Esophagus (tissue), 2 donors: ENCODE measurements at regions not wholly inside any gene's neighbourhood (a gene's known extent, or its start where the extent isn't known, plus 50 kb on each side); places are given as distances from the start of the nearest gene placed in this dataset.

Experiments
- H3K27ac ChIP-seq, 2 donors: one replicate each; pipeline ENCODE4 v1.5.1; 2013; ENCODE audit warnings: low read depth in 2 of 2, mild to moderate bottlenecking in 2 of 2, inconsistent platforms in 1 of 2, low read length in 1 of 2, moderate library complexity in 1 of 2
- H3K27me3 ChIP-seq, 2 donors: one replicate each; pipeline ENCODE4 v1.6.1; 2013; ENCODE audit warnings: low read length in 2 of 2, control low read depth in 1 of 2, mild to moderate bottlenecking in 1 of 2; ENCODE audit not compliant: insufficient read depth in 2 of 2, control insufficient read depth in 1 of 2
- H3K36me3 ChIP-seq, 2 donors: one replicate each; pipeline ENCODE4 v1.6.1; 2013; ENCODE audit warnings: low read length in 1 of 2; ENCODE audit not compliant: control insufficient read depth in 2 of 2, insufficient read depth in 2 of 2
- H3K4me1 ChIP-seq, 2 donors: one replicate each; pipeline ENCODE4 v1.6.1; 2013; ENCODE audit warnings: low read length in 1 of 2; ENCODE audit not compliant: control insufficient read depth in 2 of 2, insufficient read depth in 2 of 2
- H3K4me3 ChIP-seq, 2 donors: one replicate each; pipeline ENCODE4 v1.5.1; 2013; ENCODE audit warnings: low read length in 2 of 2, mild to moderate bottlenecking in 2 of 2, low read depth in 1 of 2, moderate library complexity in 1 of 2
- H3K9me3 ChIP-seq, 2 donors: one replicate each; pipeline ENCODE4 v1.6.1; 2013; ENCODE audit warnings: mild to moderate bottlenecking in 2 of 2, low read depth in 1 of 2, low read length in 1 of 2, moderate library complexity in 1 of 2; ENCODE audit not compliant: control insufficient read depth in 2 of 2, insufficient read depth in 1 of 2
- WGBS, 2 donors: extraction: QIAGEN DNeasy Blood & Tissue Kit; methylation state at CpG; one replicate each; pipeline ENCODE4 v1.1.7; 2013; 5-methylcytosine and 5-hydroxymethylcytosine counted together
- donor health status: healthy with polysubstance abuse.
- donor health status: Bipolar disorder and iron deficiency.

- 1% methylated on average over 61 to 68 of the region's 68 CpGs for WGBS, 2 donors
Observed at GRCh38 chr1:218164111-218164929, 120.8 kb upstream of the RRP15 start.

GRCh38 chr1:218164930-218165700, 120.0 kb upstream of the RRP15 start:
- Histone ChIP-seq H3K36me3 (no peaks in the 10 kb centered on the region), H3K4me3 (peak overlapping the region; percentile 34 to 56), H3K9me3 (no peaks in the 10 kb centered on the region), H3K4me1 (peaks cover 0 to 3% of the 10 kb centered on the region in 2 donors), H3K27ac (peak overlapping the region in 1 of 2 donors; percentile 8), H3K27me3 (peaks cover 0 to 16% of the 10 kb centered on the region in 2 donors)
- WGBS, 2 donors = 1 to 2% methylated on average over 74 to 80 of the region's 80 CpGs

More at GRCh38 chr1:218164111-218164929, 120.8 kb upstream of the RRP15 start:
- Histone ChIP-seq H3K27me3 (peaks cover 0 to 16% of the 10 kb centered on the region in 2 donors), H3K4me3 (peak overlapping the region; percentile 34 to 56), H3K27ac (no peak overlapping the region), H3K36me3 (no peaks in the 10 kb centered on the region), H3K9me3 (no peaks in the 10 kb centered on the region), H3K4me1 (peaks cover 0 to 3% of the 10 kb centered on the region in 2 donors)

- Histone ChIP-seq H3K4me3 (peak overlapping the region; percentile 34 to 56), H3K27me3 (peaks cover 0 to 16% of the 10 kb centered on the region in 2 donors), H3K36me3 (no peaks in the 10 kb centered on the region), H3K9me3 (no peaks in the 10 kb centered on the region), H3K27ac (no peak overlapping the region), H3K4me1 (peaks cover 0 to 3% of the 10 kb centered on the region in 2 donors)
- 7 to 8% methylated on average over 10 of the region's 10 CpGs for WGBS, 2 donors
Observed at GRCh38 chr1:218165701-218166114, 119.4 kb upstream of the RRP15 start.

- no peaks in the 10 kb centered on the region for H3K36me3 ChIP-seq
- no peaks in the 10 kb centered on the region for H3K9me3 ChIP-seq
- whole genome bisulfite sequencing, 2 donors = 43 to 44% methylated on average over 8 of the region's 8 CpGs
- H3K27ac ChIP-seq = no peak overlapping the region
- peaks cover 0 to 3% of the 10 kb centered on the region in 2 donors for H3K4me1 ChIP-seq
- peaks cover 0 to 16% of the 10 kb centered on the region in 2 donors for H3K27me3 ChIP-seq
- H3K4me3 ChIP-seq = no peak overlapping the region
Observed at GRCh38 chr1:218166268-218166945, 118.7 kb upstream of the RRP15 start.

GRCh38 chr1:218171302-218171893, 113.7 kb upstream of the RRP15 start:
- Histone ChIP-seq H3K27me3 (no peaks in the 10 kb centered on the region), H3K9me3 (no peaks in the 10 kb centered on the region), H3K27ac (no peak overlapping the region), H3K4me3 (no peak overlapping the region), H3K36me3 (no peaks in the 10 kb centered on the region), H3K4me1 (no peaks in the 10 kb centered on the region)
- 2 to 4% methylated on average over 4 of the region's 4 CpGs for WGBS, 2 donors

- WGBS, 2 donors = 54 to 55% methylated on average over 2 of the region's 2 CpGs
- no peaks in the 10 kb centered on the region for H3K9me3 ChIP-seq
- no peaks in the 10 kb centered on the region for H3K36me3 ChIP-seq
- no peaks in the 10 kb centered on the region for H3K4me1 ChIP-seq
- H3K27me3 ChIP-seq = no peaks in the 10 kb centered on the region
- no peak overlapping the region for H3K27ac ChIP-seq
- H3K4me3 ChIP-seq = no peak overlapping the region
Observed at GRCh38 chr1:218182455-218182854, 102.6 kb upstream of the RRP15 start.

GRCh38 chr1:218200979-218201378, 84.1 kb upstream of the RRP15 start:
- Histone ChIP-seq H3K4me1 (no peaks in the 10 kb centered on the region), H3K9me3 (no peaks in the 10 kb centered on the region), H3K27me3 (no peaks in the 10 kb centered on the region), H3K27ac (no peak overlapping the region), H3K4me3 (no peak overlapping the region), H3K36me3 (no peaks in the 10 kb centered on the region)
- 42 to 52% methylated on average over 3 of the region's 3 CpGs for WGBS, 2 donors

GRCh38 chr1:218201601-218202000, 83.5 kb upstream of the RRP15 start:
- no peaks in the 10 kb centered on the region for H3K36me3 ChIP-seq
- H3K27ac ChIP-seq = no peak overlapping the region
- 59 to 68% methylated on average over 1 of the region's 1 CpG for WGBS, 2 donors
- H3K4me1 ChIP-seq = no peaks in the 10 kb centered on the region
- H3K27me3 ChIP-seq = no peaks in the 10 kb centered on the region
- no peak overlapping the region for H3K4me3 ChIP-seq
- no peaks in the 10 kb centered on the region for H3K9me3 ChIP-seq

- no peaks in the 10 kb centered on the region for H3K27me3 ChIP-seq
- H3K4me1 ChIP-seq = no peaks in the 10 kb centered on the region
- no peaks in the 10 kb centered on the region for H3K9me3 ChIP-seq
- H3K4me3 ChIP-seq = no peak overlapping the region
- H3K36me3 ChIP-seq = no peaks in the 10 kb centered on the region
- H3K27ac ChIP-seq = no peak overlapping the region
Observed at GRCh38 chr1:218205721-218206120, 79.4 kb upstream of the RRP15 start.
